ENCODE measurements at regions not wholly inside any gene's neighbourhood (a gene's known extent, or its start where the extent isn't known, plus 50 kb on each side); places are given as distances from the start of the nearest gene placed in this dataset.
"Not testable (repeated sequence)": the region's sequence is repeated elsewhere in the genome, so short reads cannot be mapped to it uniquely, and the experiment has no call there.

- DNase-seq (ENCODE audit: low spot score in 2 of 2), result no peak
- no peaks in the 10 kb centered on the region for H3K27me3 ChIP-seq
- H3K4me1 ChIP-seq, result no peaks in the 10 kb centered on the region
- no peak overlapping the region for H3K4me3 ChIP-seq
- H3K36me3 ChIP-seq, result no peaks in the 10 kb centered on the region
- no peaks in the 10 kb centered on the region for H3K9me3 ChIP-seq
- H3K27ac ChIP-seq, result no peak overlapping the region
- no peak for TF ChIP-seq CTCF (IDR thresholded peaks at IDR 0.05)
- intact Hi-C loops (cut with DNase I), result loop anchor here (5.0 kb wide), 1 partner anchor 387 kb away; no protein-coding TSS in a partner anchor
These were observed 333.6 kb downstream of the ARRDC4 start for GRCh38 chr15:98294126-98294525.

DNA sequence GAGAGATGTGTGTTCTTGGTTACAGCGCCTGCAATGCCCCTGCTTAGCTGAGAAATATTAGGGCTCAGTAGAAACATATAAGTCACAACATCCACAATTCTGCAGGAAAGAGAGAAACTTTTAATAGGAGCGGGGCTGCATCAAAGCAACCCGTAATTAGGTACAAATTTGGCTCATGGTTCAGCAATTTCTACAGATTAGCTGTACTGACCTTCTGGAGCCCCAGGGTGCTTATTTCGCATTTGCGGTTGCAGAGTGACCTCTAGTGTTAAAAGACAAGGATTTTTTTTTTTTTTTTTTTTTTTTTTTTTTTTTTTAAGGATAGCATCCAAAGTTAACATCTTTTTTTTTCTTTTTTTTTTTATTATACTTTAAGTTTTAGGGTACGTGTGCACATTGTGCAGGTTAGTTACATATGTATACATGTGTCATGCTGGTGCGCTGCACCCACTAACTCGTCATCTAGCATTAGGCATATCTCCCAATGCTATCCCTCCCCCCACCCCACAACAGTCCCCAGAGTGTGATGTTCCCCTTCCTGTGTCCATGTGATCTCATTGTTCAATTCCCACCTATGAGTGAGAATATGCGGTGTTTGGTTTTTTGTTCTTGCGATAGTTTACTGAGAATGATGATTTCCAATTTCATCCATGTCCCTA, 334.7 kb downstream of the ARRDC4 start:
- H3K9me3 ChIP-seq; H3K36me3 ChIP-seq; DNase-seq (ENCODE audit: low spot score in 2 of 2); intact Hi-C loops (cut with DNase I); H3K4me1 ChIP-seq; H3K27me3 ChIP-seq; H3K4me3 ChIP-seq; H3K27ac ChIP-seq: not testable (repeated sequence)

DNA sequence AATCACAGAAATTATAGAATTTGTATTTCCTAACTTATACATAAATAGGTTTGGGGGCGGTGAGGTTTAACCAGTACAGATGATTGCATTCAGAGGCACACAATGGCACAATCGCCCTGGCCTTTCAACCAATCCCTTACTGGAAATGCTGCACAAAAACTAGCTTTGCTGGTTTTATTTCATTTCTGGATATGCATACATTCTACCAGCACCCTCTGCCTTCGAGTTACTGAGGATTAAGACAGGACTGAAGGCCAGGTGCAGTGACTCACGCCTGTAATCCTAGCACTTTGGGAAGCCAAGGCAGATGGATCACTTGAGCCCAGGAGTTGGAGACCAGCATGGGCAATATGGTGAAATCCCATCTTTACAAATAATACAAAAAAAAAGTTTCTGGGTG, 336.1 kb downstream of the ARRDC4 start:
- no peak overlapping the region for H3K4me3 ChIP-seq
- H3K27ac ChIP-seq, result no peak overlapping the region
- intact Hi-C loops (cut with DNase I), result no loop called here
- H3K4me1 ChIP-seq, result no peaks in the 10 kb centered on the region
- no peak for DNase-seq (ENCODE audit: low spot score in 2 of 2)
- no peaks in the 10 kb centered on the region for H3K27me3 ChIP-seq
- TF ChIP-seq CTCF (IDR thresholded peaks at IDR 0.05), result no peak
- no peaks in the 10 kb centered on the region for H3K36me3 ChIP-seq
- no peaks in the 10 kb centered on the region for H3K9me3 ChIP-seq

DNA sequence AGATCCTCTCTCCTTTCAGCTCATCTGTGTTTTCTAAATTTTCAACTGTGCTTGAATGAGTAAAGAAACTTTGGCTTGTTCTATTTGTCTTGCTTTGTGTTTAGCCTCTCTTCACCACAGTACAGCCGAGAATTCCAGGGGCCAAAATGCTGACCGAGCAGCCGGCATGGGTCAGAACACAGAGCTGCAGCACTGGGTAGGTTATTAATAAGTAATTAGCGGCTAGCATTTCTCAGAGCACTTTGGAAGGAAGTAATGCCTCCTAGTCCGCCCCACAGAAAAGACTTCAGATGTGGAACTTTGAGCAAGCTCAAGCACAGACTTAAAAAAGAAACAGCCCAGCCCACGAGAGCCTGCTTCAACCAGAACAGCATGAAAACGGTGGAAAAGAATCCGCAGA, 343.9 kb downstream of the ARRDC4 start:
- H3K4me3 ChIP-seq, result no peak overlapping the region
- no peaks in the 10 kb centered on the region for H3K36me3 ChIP-seq
- no peaks in the 10 kb centered on the region for H3K9me3 ChIP-seq
- no peak for TF ChIP-seq CTCF (IDR thresholded peaks at IDR 0.05)
- H3K27me3 ChIP-seq, result no peaks in the 10 kb centered on the region
- H3K4me1 ChIP-seq, result no peaks in the 10 kb centered on the region
- intact Hi-C loops (cut with DNase I), result no loop called here
- no peak for DNase-seq (ENCODE audit: low spot score in 2 of 2)
- no peak overlapping the region for H3K27ac ChIP-seq

- Histone ChIP-seq H3K27ac (no peak overlapping the region), H3K9me3 (no peaks in the 10 kb centered on the region), H3K4me3 (no peak overlapping the region), H3K36me3 (no peaks in the 10 kb centered on the region), H3K27me3 (no peaks in the 10 kb centered on the region), H3K4me1 (no peaks in the 10 kb centered on the region)
- no peak for TF ChIP-seq CTCF (IDR thresholded peaks at IDR 0.05)
- intact Hi-C loops (cut with DNase I), result no loop called here
- DNase-seq (ENCODE audit: low spot score in 2 of 2), result no peak
These were observed 340.2 kb upstream of the IGF1R start for GRCh38 chr15:98308117-98308516.

- intact Hi-C loops (cut with DNase I), result loop anchor here (1.0 to 2.0 kb wide), 2 partner anchors 110 to 117 kb away; no protein-coding TSS in a partner anchor
- Histone ChIP-seq H3K27ac (no peak overlapping the region), H3K36me3 (no peaks in the 10 kb centered on the region), H3K4me1 (no peaks in the 10 kb centered on the region), H3K9me3 (no peaks in the 10 kb centered on the region), H3K27me3 (no peaks in the 10 kb centered on the region), H3K4me3 (no peak overlapping the region)
- peak; percentile 55 to 76 (median 76) for TF ChIP-seq CTCF (IDR thresholded peaks at IDR 0.05)
- peak in 1 of 2 donors; percentile 91 for DNase-seq (ENCODE audit: low spot score in 2 of 2)
These were observed 336.7 kb upstream of the IGF1R start for GRCh38 chr15:98311566-98312188.

All from ascending aorta (tissue), 2 donors.